ENCODE measurements at regions not wholly inside any gene's neighbourhood (a gene's known extent, or its start where the extent isn't known, plus 50 kb on each side); places are given as distances from the start of the nearest gene placed in this dataset.
"Not testable (repeated sequence)": the region's sequence is repeated elsewhere in the genome, so short reads cannot be mapped to it uniquely, and the experiment has no call there.

GRCh38 chr4:54855191-54855854, 197.6 kb downstream of the KIT start:
- intact Hi-C loops (cut with micrococcal nuclease), result no loop called here

GRCh38 chr4:54852602-54853001, 194.8 kb downstream of the KIT start:
- intact Hi-C loops (cut with micrococcal nuclease), result no loop called here

- intact Hi-C loops (cut with micrococcal nuclease), result no loop called here
Observed at GRCh38 chr4:54852054-54852453, 194.3 kb downstream of the KIT start.

GRCh38 chr4:54844911-54845310, 187.2 kb downstream of the KIT start:
- intact Hi-C loops (cut with micrococcal nuclease), result no loop called here

GRCh38 chr4:54843946-54844345, 186.2 kb downstream of the KIT start:
- intact Hi-C loops (cut with micrococcal nuclease), result no loop called here

- intact Hi-C loops (cut with micrococcal nuclease), result no loop called here
Observed at GRCh38 chr4:54843106-54843505, 185.3 kb downstream of the KIT start.

- intact Hi-C loops (cut with micrococcal nuclease), result no loop called here
Observed at GRCh38 chr4:54842656-54843055, 184.9 kb downstream of the KIT start.

GRCh38 chr4:54842226-54842625, 184.5 kb downstream of the KIT start:
- intact Hi-C loops (cut with micrococcal nuclease), result no loop called here

- intact Hi-C loops (cut with micrococcal nuclease), result loop anchor here (1.0 kb wide), 1 partner anchor 158 kb away; no protein-coding TSS in a partner anchor
Observed at GRCh38 chr4:54840992-54841768, 183.4 kb downstream of the KIT start.

- intact Hi-C loops (cut with micrococcal nuclease), result no loop called here
Observed at GRCh38 chr4:54840430-54840829, 182.7 kb downstream of the KIT start.

- intact Hi-C loops (cut with micrococcal nuclease), result no loop called here
Observed at GRCh38 chr4:54838301-54838700, 180.5 kb downstream of the KIT start.

GRCh38 chr4:54837576-54838140, 179.9 kb downstream of the KIT start:
- intact Hi-C loops (cut with micrococcal nuclease), result no loop called here

GRCh38 chr4:54828361-54828760, 170.6 kb downstream of the KIT start:
- intact Hi-C loops (cut with micrococcal nuclease), result not testable (repeated sequence)

GRCh38 chr4:54823616-54824015, 165.9 kb downstream of the KIT start:
- intact Hi-C loops (cut with micrococcal nuclease), result no loop called here

GRCh38 chr4:54819034-54819433, 161.3 kb downstream of the KIT start:
- intact Hi-C loops (cut with micrococcal nuclease), result no loop called here

GRCh38 chr4:54818481-54818880, 160.7 kb downstream of the KIT start:
- intact Hi-C loops (cut with micrococcal nuclease), result no loop called here

GRCh38 chr4:54813674-54814073, 155.9 kb downstream of the KIT start:
- intact Hi-C loops (cut with micrococcal nuclease), result no loop called here

- intact Hi-C loops (cut with micrococcal nuclease), result no loop called here
Observed at GRCh38 chr4:54806351-54806750, 148.6 kb downstream of the KIT start.

- intact Hi-C loops (cut with micrococcal nuclease), result no loop called here
Observed at GRCh38 chr4:54802336-54802735, 144.6 kb downstream of the KIT start.

- intact Hi-C loops (cut with micrococcal nuclease), result no loop called here
Observed at GRCh38 chr4:54800831-54801530, 143.2 kb downstream of the KIT start.

- intact Hi-C loops (cut with micrococcal nuclease), result no loop called here
Observed at GRCh38 chr4:54794579-54794978, 136.8 kb downstream of the KIT start.

- intact Hi-C loops (cut with micrococcal nuclease), result no loop called here
Observed at GRCh38 chr4:54793856-54794422, 136.2 kb downstream of the KIT start.
